SK-N-SH treated with all-trans-retinoic acid at 6 μM for 48 hours (cell line): ENCODE measurements at regions not wholly inside any gene's neighbourhood (a gene's known extent, or its start where the extent isn't known, plus 50 kb on each side); places are given as distances from the start of the nearest gene placed in this dataset.

ENCODE experiments used
- ATAC-seq: fragments of 200-7000 bp; cut with Tn5 transposase; 3 replicates; pipeline ENCODE4 v1.9.1; 2020; ENCODE audit warnings: mild to moderate bottlenecking, moderate library complexity
- ARNTL ChIP-seq: fragments of 450-650 bp; formaldehyde crosslinking; IDR thresholded peaks from 2 replicates; pipeline ENCODE4 v1.5.0; 2020; ENCODE audit warnings: low read depth, mild to moderate bottlenecking, moderate library complexity, borderline replicate concordance
- BACH2 ChIP-seq: fragments of 250-450 bp; sonication (Bioruptor Pico); IDR thresholded peaks from 2 replicates; pipeline ENCODE4 v1.9.0; 2021; ENCODE audit warnings: mild to moderate bottlenecking, borderline replicate concordance
- CREB5 ChIP-seq: fragments of 250-450 bp; sonication (Bioruptor Pico); IDR thresholded peaks from 2 replicates; pipeline ENCODE4 v1.5.1; 2020; ENCODE audit warnings: low read depth, mild to moderate bottlenecking, moderate library complexity
- CSDC2 ChIP-seq: fragments of 250-450 bp; sonication (Bioruptor Pico); IDR thresholded peaks from 2 replicates; pipeline ENCODE4 v1.5.0; 2020; ENCODE audit warnings: mild to moderate bottlenecking, moderate library complexity
- CSRNP3 ChIP-seq: fragments of 250-450 bp; sonication (Bioruptor Pico); IDR thresholded peaks from 2 replicates; pipeline ENCODE4 v1.5.1; 2021; ENCODE audit warnings: mild to moderate bottlenecking, moderate library complexity
- ESRRG ChIP-seq: fragments of 250-450 bp; sonication (Bioruptor Pico); IDR thresholded peaks from 2 replicates; pipeline ENCODE4 v1.6.1; 2021; ENCODE audit warnings: mild to moderate bottlenecking
- GLIS3 ChIP-seq: fragments of 250-450 bp; sonication (Bioruptor Pico); IDR thresholded peaks from 2 replicates; pipeline ENCODE4 v1.5.0; 2020; ENCODE audit warnings: mild to moderate bottlenecking, moderate library complexity
- ISL1 ChIP-seq: fragments of 250-450 bp; sonication (Bioruptor Pico); IDR thresholded peaks from 2 replicates; pipeline ENCODE4 v2.1.2; 2022; ENCODE audit warnings: mild to moderate bottlenecking, moderate library complexity
- OSR1 ChIP-seq: fragments of 250-450 bp; sonication (Bioruptor Pico); IDR thresholded peaks from 2 replicates; pipeline ENCODE4 v1.8.0; 2022; ENCODE audit warnings: moderate library complexity, mild to moderate bottlenecking, inconsistent platforms
- PATZ1 ChIP-seq: fragments of 250-450 bp; sonication (Bioruptor Pico); IDR thresholded peaks from 2 replicates; pipeline ENCODE4 v1.8.0; 2020; ENCODE audit warnings: mild to moderate bottlenecking, moderate library complexity, borderline replicate concordance
- POU6F1 ChIP-seq: fragments of 250-450 bp; sonication (Bioruptor Pico); IDR thresholded peaks from 2 replicates; pipeline ENCODE4 v1.8.0; 2021; ENCODE audit warnings: low read depth, mild to moderate bottlenecking, moderate library complexity, borderline replicate concordance
- PPARA ChIP-seq: fragments of 250-450 bp; sonication (Bioruptor Pico); IDR thresholded peaks from 2 replicates; pipeline ENCODE4 v1.5.0; 2020; ENCODE audit warnings: mild to moderate bottlenecking, borderline replicate concordance
- RARB ChIP-seq: fragments of 250-450 bp; sonication (Bioruptor Pico); IDR thresholded peaks from 2 replicates; pipeline ENCODE4 v1.8.0; 2021; ENCODE audit warnings: mild to moderate bottlenecking, moderate library complexity
- SNAI2 ChIP-seq: fragments of 250-450 bp; sonication (Bioruptor Pico); IDR thresholded peaks from 2 replicates; pipeline ENCODE4 v1.5.0; 2020; ENCODE audit warnings: mild to moderate bottlenecking, moderate library complexity
- TCF4 ChIP-seq: fragments of 250-450 bp; sonication (Bioruptor Pico); IDR thresholded peaks from 2 replicates; pipeline ENCODE4 v1.8.0; 2021; ENCODE audit warnings: mild to moderate bottlenecking, moderate library complexity, borderline replicate concordance
- TSHZ2 ChIP-seq: fragments of 250-450 bp; sonication (Bioruptor Pico); IDR thresholded peaks from 2 replicates; pipeline ENCODE4 v1.5.0; 2020; ENCODE audit warnings: mild to moderate bottlenecking, moderate library complexity
- ZC3H10 ChIP-seq: fragments of 250-450 bp; sonication (Bioruptor Pico); IDR thresholded peaks from 2 replicates; pipeline ENCODE4 v1.5.1; 2021; ENCODE audit warnings: mild to moderate bottlenecking, moderate library complexity
- ZFP3 ChIP-seq: fragments of 250-450 bp; sonication (Bioruptor Pico); IDR thresholded peaks from 2 replicates; pipeline ENCODE4 v1.5.0; 2020; ENCODE audit warnings: mild to moderate bottlenecking, moderate library complexity
- ZFP30 ChIP-seq: fragments of 450-650 bp; formaldehyde crosslinking; IDR thresholded peaks from 2 replicates; pipeline ENCODE4 v1.5.0; 2022; ENCODE audit warnings: mild to moderate bottlenecking, moderate library complexity
- ZNF70 ChIP-seq: fragments of 450-650 bp; formaldehyde crosslinking; IDR thresholded peaks from 2 replicates; pipeline ENCODE4 v1.5.0; 2020; ENCODE audit warnings: mild to moderate bottlenecking, moderate library complexity

- no peak for ATAC-seq
- TF ChIP-seq CSDC2 (CRISPR knock-in tag) (no peak), ISL1 (CRISPR knock-in tag) (no peak), CREB5 (CRISPR knock-in tag) (no peak), RARB (CRISPR knock-in tag) (no peak), ZFP3 (CRISPR knock-in tag) (no peak), TSHZ2 (CRISPR knock-in tag) (no peak), ZC3H10 (CRISPR knock-in tag) (no peak), ESRRG (CRISPR knock-in tag) (no peak), SNAI2 (CRISPR knock-in tag) (no peak)
- TF ChIP-seq, all 23 proteins: peak for 0
These were observed 159.5 kb downstream of the MIS18A start for GRCh38 chr21:32119389-32119788.

- TF ChIP-seq SNAI2 (CRISPR knock-in tag), result no peak
- no peak for TF ChIP-seq TCF4 (CRISPR knock-in tag)
- TF ChIP-seq TSHZ2 (CRISPR knock-in tag), result no peak
- TF ChIP-seq CSDC2 (CRISPR knock-in tag), result no peak
- no peak for TF ChIP-seq GLIS3 (CRISPR knock-in tag)
- TF ChIP-seq PATZ1 (CRISPR knock-in tag), result no peak
- TF ChIP-seq OSR1 (CRISPR knock-in tag), result no peak
- TF ChIP-seq ISL1 (CRISPR knock-in tag), result no peak
- TF ChIP-seq CSRNP3 (CRISPR knock-in tag), result no peak
- no peak for TF ChIP-seq ARNTL
- TF ChIP-seq POU6F1 (CRISPR knock-in tag), result no peak
- no peak for ATAC-seq
These were observed 164.3 kb downstream of the MIS18A start for GRCh38 chr21:32114419-32115035.

GRCh38 chr21:32113486-32113885 lies 165.4 kb downstream of the MIS18A start:
- ATAC-seq, result no peak
- TF ChIP-seq ARNTL (no peak), POU6F1 (CRISPR knock-in tag) (no peak), RARB (CRISPR knock-in tag) (no peak), PPARA (CRISPR knock-in tag) (no peak), PATZ1 (CRISPR knock-in tag) (no peak), ZFP30 (no peak), ZC3H10 (CRISPR knock-in tag) (no peak), TCF4 (CRISPR knock-in tag) (no peak), ISL1 (CRISPR knock-in tag) (no peak), ESRRG (CRISPR knock-in tag) (no peak), BACH2 (CRISPR knock-in tag) (no peak), ZNF70 (no peak), OSR1 (CRISPR knock-in tag) (no peak)
